ENCODE measurements at regions not wholly inside any gene's neighbourhood (a gene's known extent, or its start where the extent isn't known, plus 50 kb on each side); places are given as distances from the start of the nearest gene placed in this dataset.

- TF ChIP-seq EZH2phosphoT487 (IDR thresholded peaks at IDR 0.05; ENCODE audit: low read depth) (no peak), CTCF (IDR thresholded peaks at IDR 0.05; ENCODE audit: low read depth, low read length) (no peak)
- Histone ChIP-seq H3K79me2 (ENCODE audit: low read length) (no peaks in the 10 kb centered on the region), H3K9ac (ENCODE audit: low read length) (no peak overlapping the region), H3K4me2 (ENCODE audit: low read length) (no peak overlapping the region), H3K4me3 (ENCODE audit: low read length) (no peak overlapping the region), H3K27ac (ENCODE audit: low read length) (no peak overlapping the region), H3K36me3 (replicated peaks; ENCODE audit: low read depth, low read length) (no peaks in the 10 kb centered on the region), H4K20me1 (ENCODE audit: insufficient read depth, low read length) (no peaks in the 10 kb centered on the region), H2AFZ (ENCODE audit: low read depth, low read length) (no peak overlapping the region), H3K4me1 (ENCODE audit: low read length) (no peaks in the 10 kb centered on the region), H3K9me3 (ENCODE audit: insufficient read depth, low read length) (no peaks in the 10 kb centered on the region), H3K27me3 (ENCODE audit: low read depth, low read length) (0 out of 2 replicates have a peak, but pooled peaks cover 2% of the 10 kb centered on the region)
Measured at GRCh38 chr15:96424674-96425073, 94.2 kb downstream of the NR2F2 start.

- H2AFZ ChIP-seq (ENCODE audit: low read depth, low read length): no peak overlapping the region
- H4K20me1 ChIP-seq (ENCODE audit: insufficient read depth, low read length): no peaks in the 10 kb centered on the region
- H3K9me3 ChIP-seq (ENCODE audit: insufficient read depth, low read length): no peaks in the 10 kb centered on the region
- no peaks in the 10 kb centered on the region for H3K4me1 ChIP-seq (ENCODE audit: low read length)
- no peaks in the 10 kb centered on the region for H3K36me3 ChIP-seq (replicated peaks; ENCODE audit: low read depth, low read length)
- H3K4me2 ChIP-seq (ENCODE audit: low read length): no peak overlapping the region
- no peaks in the 10 kb centered on the region for H3K79me2 ChIP-seq (ENCODE audit: low read length)
- no peak overlapping the region for H3K9ac ChIP-seq (ENCODE audit: low read length)
- H3K27ac ChIP-seq (ENCODE audit: low read length): no peak overlapping the region
- no peak overlapping the region for H3K4me3 ChIP-seq (ENCODE audit: low read length)
- TF ChIP-seq CTCF (IDR thresholded peaks at IDR 0.05; ENCODE audit: low read depth, low read length) (no peak), EZH2phosphoT487 (IDR thresholded peaks at IDR 0.05; ENCODE audit: low read depth) (no peak)
- H3K27me3 ChIP-seq (ENCODE audit: low read depth, low read length): 0 out of 2 replicates have a peak, but pooled peaks cover 7% of the 10 kb centered on the region
Measured at GRCh38 chr15:96428742-96429141, 98.2 kb downstream of the NR2F2 start.

- H3K4me2 ChIP-seq (ENCODE audit: low read length): no peak overlapping the region
- H2AFZ ChIP-seq (ENCODE audit: low read depth, low read length): no peak overlapping the region
- no peaks in the 10 kb centered on the region for H3K4me1 ChIP-seq (ENCODE audit: low read length)
- H3K4me3 ChIP-seq (ENCODE audit: low read length): no peak overlapping the region
- no peak for TF ChIP-seq CTCF (IDR thresholded peaks at IDR 0.05; ENCODE audit: low read depth, low read length)
- H3K9ac ChIP-seq (ENCODE audit: low read length): no peak overlapping the region
- H3K9me3 ChIP-seq (ENCODE audit: insufficient read depth, low read length): no peaks in the 10 kb centered on the region
- no peak overlapping the region for H3K27ac ChIP-seq (ENCODE audit: low read length)
- H3K36me3 ChIP-seq (replicated peaks; ENCODE audit: low read depth, low read length): no peaks in the 10 kb centered on the region
- H3K27me3 ChIP-seq (ENCODE audit: low read depth, low read length): 0 out of 2 replicates have a peak, but pooled peaks cover 5% of the 10 kb centered on the region
- H4K20me1 ChIP-seq (ENCODE audit: insufficient read depth, low read length): no peaks in the 10 kb centered on the region
- H3K79me2 ChIP-seq (ENCODE audit: low read length): no peaks in the 10 kb centered on the region
Measured at GRCh38 chr15:96431786-96432185, 101.3 kb downstream of the NR2F2 start.

GRCh38 chr15:96435022-96435421, 104.5 kb downstream of the NR2F2 start:
- TF ChIP-seq EZH2phosphoT487 (IDR thresholded peaks at IDR 0.05; ENCODE audit: low read depth) (no peak), CTCF (IDR thresholded peaks at IDR 0.05; ENCODE audit: low read depth, low read length) (no peak)
- H2AFZ ChIP-seq (ENCODE audit: low read depth, low read length): no peak overlapping the region
- H3K27me3 ChIP-seq (ENCODE audit: low read depth, low read length): 0 out of 2 replicates have a peak, but pooled peaks cover 5% of the 10 kb centered on the region
- no peaks in the 10 kb centered on the region for H3K79me2 ChIP-seq (ENCODE audit: low read length)
- no peak overlapping the region for H3K9ac ChIP-seq (ENCODE audit: low read length)
- H3K4me3 ChIP-seq (ENCODE audit: low read length): no peak overlapping the region
- H4K20me1 ChIP-seq (ENCODE audit: insufficient read depth, low read length): no peaks in the 10 kb centered on the region
- no peak overlapping the region for H3K4me2 ChIP-seq (ENCODE audit: low read length)
- no peaks in the 10 kb centered on the region for H3K4me1 ChIP-seq (ENCODE audit: low read length)
- H3K9me3 ChIP-seq (ENCODE audit: insufficient read depth, low read length): no peaks in the 10 kb centered on the region
- no peaks in the 10 kb centered on the region for H3K36me3 ChIP-seq (replicated peaks; ENCODE audit: low read depth, low read length)
- H3K27ac ChIP-seq (ENCODE audit: low read length): no peak overlapping the region

Data from OCI-LY3 (cell line).